ENCODE measurements at regions not wholly inside any gene's neighbourhood (a gene's known extent, or its start where the extent isn't known, plus 50 kb on each side); places are given as distances from the start of the nearest gene placed in this dataset.

- no peaks in the 10 kb centered on the region for H3K9me3 Mint-ChIP-seq
- no peak overlapping the region for H3K27ac Mint-ChIP-seq
- no peaks in the 10 kb centered on the region for H3K4me1 Mint-ChIP-seq (ENCODE audit: low read depth)
- no peak for DNase-seq (ENCODE audit: low spot score)
- H3K36me3 Mint-ChIP-seq (ENCODE audit: low read depth), result no peaks in the 10 kb centered on the region
- H3K4me3 Mint-ChIP-seq, result no peak overlapping the region
- peaks cover 5% of the 10 kb centered on the region for H3K27me3 Mint-ChIP-seq (ENCODE audit: low read depth)
These were observed 54.6 kb upstream of the OPN4 start for GRCh38 chr10:86599729-86600128.

DNA sequence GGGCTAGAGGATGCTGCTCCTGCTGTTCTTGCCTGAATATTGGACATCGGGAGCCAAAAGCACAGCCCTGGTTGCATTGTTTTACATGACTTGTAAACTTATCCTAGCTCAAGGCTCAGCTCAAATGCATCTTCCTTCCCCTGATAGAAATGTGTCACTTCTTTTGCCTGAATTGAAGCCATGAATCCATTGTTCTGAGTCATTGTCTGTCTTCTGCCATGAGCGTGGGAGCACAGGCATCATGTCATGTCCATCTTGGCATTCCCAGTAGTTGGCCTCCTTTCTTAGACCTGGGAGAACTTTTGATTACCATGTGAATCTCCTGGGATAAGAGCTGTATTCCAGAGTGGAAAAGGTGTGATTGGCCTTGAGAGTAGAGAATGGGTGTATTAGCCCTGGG, 54.1 kb upstream of the OPN4 start:
- Mint-ChIP-seq H3K9me3 (no peaks in the 10 kb centered on the region), H3K4me3 (no peak overlapping the region), H3K27me3 (ENCODE audit: low read depth) (peaks cover 5% of the 10 kb centered on the region), H3K36me3 (ENCODE audit: low read depth) (no peaks in the 10 kb centered on the region), H3K27ac (no peak overlapping the region), H3K4me1 (ENCODE audit: low read depth) (no peaks in the 10 kb centered on the region)
- no peak for DNase-seq (ENCODE audit: low spot score)

GRCh38 chr10:86601956-86602602, 52.3 kb upstream of the OPN4 start:
- H3K27ac Mint-ChIP-seq, result no peak overlapping the region
- H3K4me1 Mint-ChIP-seq (ENCODE audit: low read depth), result no peaks in the 10 kb centered on the region

GRCh38 chr10:86603256-86603655, 51.1 kb upstream of the OPN4 start:
- H3K4me3 Mint-ChIP-seq, result no peak overlapping the region
- DNase-seq (ENCODE audit: low spot score), result no peak
- no peaks in the 10 kb centered on the region for H3K9me3 Mint-ChIP-seq
- peaks cover 7% of the 10 kb centered on the region for H3K27me3 Mint-ChIP-seq (ENCODE audit: low read depth)
- no peaks in the 10 kb centered on the region for H3K4me1 Mint-ChIP-seq (ENCODE audit: low read depth)
- H3K27ac Mint-ChIP-seq, result no peak overlapping the region
- no peaks in the 10 kb centered on the region for H3K36me3 Mint-ChIP-seq (ENCODE audit: low read depth)

More at GRCh38 chr10:86601956-86602602, 52.3 kb upstream of the OPN4 start:
- Mint-ChIP-seq H3K36me3 (ENCODE audit: low read depth) (no peaks in the 10 kb centered on the region), H3K4me3 (no peak overlapping the region), H3K9me3 (no peaks in the 10 kb centered on the region), H3K27me3 (ENCODE audit: low read depth) (peaks cover 5% of the 10 kb centered on the region)
- DNase-seq (ENCODE audit: low spot score), result no peak

Data from T-helper 2 cell treated with Interferon-gamma antibody and Interleukin-4, amounts not matched to agents 5 μg/mL and 100 μg/mL, for 36 hours (primary cell).